ENCODE measurements at regions not wholly inside any gene's neighbourhood (a gene's known extent, or its start where the extent isn't known, plus 50 kb on each side); places are given as distances from the start of the nearest gene placed in this dataset.

GRCh38 chr2:82345910-82346309 is 2041.4 kb upstream of the LRRTM1 start:
- Histone ChIP-seq H3F3A (ENCODE audit: insufficient read depth) (no peaks in the 10 kb centered on the region), H3K9me2 (ENCODE audit: insufficient read depth) (no peaks in the 10 kb centered on the region), H3K27ac (no peak overlapping the region), H3K4me3 (no peak overlapping the region), H4K20me1 (ENCODE audit: insufficient read depth) (no peaks in the 10 kb centered on the region), H3K36me3 (ENCODE audit: low read depth) (no peaks in the 10 kb centered on the region), H2AFZ (no peak overlapping the region), H3K79me2 (ENCODE audit: insufficient read depth) (no peaks in the 10 kb centered on the region), H3K4me1 (ENCODE audit: insufficient read depth) (no peaks in the 10 kb centered on the region), H3K9ac (no peak overlapping the region), H3K9me3 (ENCODE audit: low read depth) (no peaks in the 10 kb centered on the region), H3K4me2 (ENCODE audit: unreplicated experiment) (no peak overlapping the region), H3K27me3 (replicated peaks; ENCODE audit: insufficient read depth) (no peaks in the 10 kb centered on the region)
- no peak for TF ChIP-seq EZH2phosphoT487 (IDR thresholded peaks at IDR 0.05; ENCODE audit: insufficient read depth, low read depth)
- TF ChIP-seq EZH2 (IDR thresholded peaks at IDR 0.05; ENCODE audit: insufficient read depth, poor library complexity, severe bottlenecking) = no peak
- in situ Hi-C loops (cut with MboI) = no loop called here
- DNase-seq = no peak
- 0% methylated on average over 1 of the region's 1 CpG for WGBS, 2 experiments (ENCODE audit: low coverage in 1 of 2, low lambda C conversion rate in 2 of 2, missing lambda C conversion rate in 2 of 2)

- Histone ChIP-seq H3K36me3 (ENCODE audit: low read depth) (no peaks in the 10 kb centered on the region), H3K27ac (no peak overlapping the region), H3K9me3 (ENCODE audit: low read depth) (no peaks in the 10 kb centered on the region), H3K27me3 (replicated peaks; ENCODE audit: insufficient read depth) (no peaks in the 10 kb centered on the region), H3F3A (ENCODE audit: insufficient read depth) (no peaks in the 10 kb centered on the region), H3K4me2 (ENCODE audit: unreplicated experiment) (no peak overlapping the region), H3K9me2 (ENCODE audit: insufficient read depth) (no peaks in the 10 kb centered on the region), H2AFZ (no peak overlapping the region), H3K79me2 (ENCODE audit: insufficient read depth) (no peaks in the 10 kb centered on the region), H3K9ac (no peak overlapping the region), H4K20me1 (ENCODE audit: insufficient read depth) (no peaks in the 10 kb centered on the region), H3K4me3 (no peak overlapping the region), H3K4me1 (ENCODE audit: insufficient read depth) (no peaks in the 10 kb centered on the region)
- TF ChIP-seq EZH2phosphoT487 (IDR thresholded peaks at IDR 0.05; ENCODE audit: insufficient read depth, low read depth) (no peak), EZH2 (IDR thresholded peaks at IDR 0.05; ENCODE audit: insufficient read depth, poor library complexity, severe bottlenecking) (no peak)
- in situ Hi-C loops (cut with MboI) = no loop called here
- no peak for DNase-seq
- WGBS, 2 experiments (ENCODE audit: low coverage in 1 of 2, low lambda C conversion rate in 2 of 2, missing lambda C conversion rate in 2 of 2) = 57 to 61% methylated on average over 3 of the region's 3 CpGs
These were observed 2040.1 kb upstream of the LRRTM1 start for GRCh38 chr2:82344670-82345069.

DNA sequence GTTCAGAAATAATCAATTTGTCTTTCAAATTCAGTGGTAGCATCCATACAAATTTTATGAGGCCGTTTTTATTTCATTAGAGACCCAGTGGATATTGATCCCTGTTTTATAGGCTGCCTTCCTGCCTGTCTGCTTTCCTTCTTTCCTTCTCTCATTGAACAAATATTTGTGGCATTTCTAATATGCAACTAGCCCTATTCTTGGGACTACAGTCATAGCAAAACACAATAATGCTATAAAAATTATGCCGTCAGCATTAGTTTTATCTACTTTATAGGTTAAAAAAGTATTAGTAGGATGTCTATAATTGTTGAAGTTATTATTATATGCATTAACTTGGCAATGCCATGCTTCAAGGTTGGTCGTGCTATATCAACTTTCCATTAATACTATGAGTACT is 2037.8 kb upstream of the LRRTM1 start:
- H3K9me3 ChIP-seq (ENCODE audit: low read depth) = no peaks in the 10 kb centered on the region
- no peaks in the 10 kb centered on the region for H3K79me2 ChIP-seq (ENCODE audit: insufficient read depth)
- no peak for TF ChIP-seq EZH2 (IDR thresholded peaks at IDR 0.05; ENCODE audit: insufficient read depth, poor library complexity, severe bottlenecking)
- no peak for TF ChIP-seq EZH2phosphoT487 (IDR thresholded peaks at IDR 0.05; ENCODE audit: insufficient read depth, low read depth)
- no peak overlapping the region for H2AFZ ChIP-seq
- in situ Hi-C loops (cut with MboI) = no loop called here
- no peaks in the 10 kb centered on the region for H3K27me3 ChIP-seq (replicated peaks; ENCODE audit: insufficient read depth)
- DNase-seq = no peak
- H4K20me1 ChIP-seq (ENCODE audit: insufficient read depth) = no peaks in the 10 kb centered on the region
- H3F3A ChIP-seq (ENCODE audit: insufficient read depth) = no peaks in the 10 kb centered on the region
- no peak overlapping the region for H3K4me3 ChIP-seq
- H3K4me1 ChIP-seq (ENCODE audit: insufficient read depth) = no peaks in the 10 kb centered on the region
- no peak overlapping the region for H3K9ac ChIP-seq
- no peaks in the 10 kb centered on the region for H3K9me2 ChIP-seq (ENCODE audit: insufficient read depth)
- H3K36me3 ChIP-seq (ENCODE audit: low read depth) = no peaks in the 10 kb centered on the region
- WGBS, 2 experiments (ENCODE audit: low coverage in 1 of 2, low lambda C conversion rate in 2 of 2, missing lambda C conversion rate in 2 of 2) = 16 to 17% methylated on average over 3 of the region's 3 CpGs
- H3K27ac ChIP-seq = no peak overlapping the region
- no peak overlapping the region for H3K4me2 ChIP-seq (ENCODE audit: unreplicated experiment)

GRCh38 chr2:82340578-82341053 is 2036.1 kb upstream of the LRRTM1 start:
- in situ Hi-C loops (cut with MboI) = no loop called here
- Histone ChIP-seq H3K4me2 (ENCODE audit: unreplicated experiment) (no peak overlapping the region), H4K20me1 (ENCODE audit: insufficient read depth) (no peaks in the 10 kb centered on the region), H3F3A (ENCODE audit: insufficient read depth) (no peaks in the 10 kb centered on the region), H3K9me3 (ENCODE audit: low read depth) (no peaks in the 10 kb centered on the region), H3K4me3 (no peak overlapping the region), H3K27me3 (replicated peaks; ENCODE audit: insufficient read depth) (no peaks in the 10 kb centered on the region), H3K9ac (no peak overlapping the region), H3K36me3 (ENCODE audit: low read depth) (no peaks in the 10 kb centered on the region), H2AFZ (no peak overlapping the region), H3K79me2 (ENCODE audit: insufficient read depth) (no peaks in the 10 kb centered on the region), H3K4me1 (ENCODE audit: insufficient read depth) (no peaks in the 10 kb centered on the region), H3K9me2 (ENCODE audit: insufficient read depth) (no peaks in the 10 kb centered on the region), H3K27ac (no peak overlapping the region)
- no peak for DNase-seq
- TF ChIP-seq EZH2phosphoT487 (IDR thresholded peaks at IDR 0.05; ENCODE audit: insufficient read depth, low read depth) (no peak), EZH2 (IDR thresholded peaks at IDR 0.05; ENCODE audit: insufficient read depth, poor library complexity, severe bottlenecking) (no peak)
- WGBS, 2 experiments (ENCODE audit: low coverage in 1 of 2, low lambda C conversion rate in 2 of 2, missing lambda C conversion rate in 2 of 2) = 9 to 14% methylated on average over 2 of the region's 2 CpGs

DNA sequence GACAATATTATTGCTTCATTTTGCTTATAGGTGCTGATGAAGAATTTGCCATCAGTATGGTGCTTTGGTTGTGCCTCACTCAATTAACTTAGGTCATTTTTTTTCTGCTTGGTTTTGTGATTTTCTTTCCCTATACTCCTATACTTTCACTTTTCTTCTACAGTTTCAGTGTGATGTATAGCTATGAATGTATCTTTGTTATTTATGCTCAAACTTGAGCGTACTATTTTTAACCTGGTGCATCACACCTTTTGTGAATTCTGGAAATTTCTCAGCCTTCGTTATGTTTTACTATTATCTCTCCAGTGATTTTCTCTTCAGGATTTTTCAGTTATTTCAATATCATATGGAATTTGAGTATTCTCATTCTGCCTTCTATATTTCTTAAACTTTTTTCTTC is 2035.3 kb upstream of the LRRTM1 start:
- H3K9ac ChIP-seq = no peak overlapping the region
- no peaks in the 10 kb centered on the region for H3K36me3 ChIP-seq (ENCODE audit: low read depth)
- H3K4me2 ChIP-seq (ENCODE audit: unreplicated experiment) = no peak overlapping the region
- no peak for TF ChIP-seq EZH2phosphoT487 (IDR thresholded peaks at IDR 0.05; ENCODE audit: insufficient read depth, low read depth)
- TF ChIP-seq EZH2 (IDR thresholded peaks at IDR 0.05; ENCODE audit: insufficient read depth, poor library complexity, severe bottlenecking) = no peak
- H3F3A ChIP-seq (ENCODE audit: insufficient read depth) = no peaks in the 10 kb centered on the region
- no peaks in the 10 kb centered on the region for H3K4me1 ChIP-seq (ENCODE audit: insufficient read depth)
- no peaks in the 10 kb centered on the region for H3K79me2 ChIP-seq (ENCODE audit: insufficient read depth)
- H3K9me2 ChIP-seq (ENCODE audit: insufficient read depth) = no peaks in the 10 kb centered on the region
- in situ Hi-C loops (cut with MboI) = no loop called here
- no peak overlapping the region for H2AFZ ChIP-seq
- no peaks in the 10 kb centered on the region for H3K9me3 ChIP-seq (ENCODE audit: low read depth)
- no peak overlapping the region for H3K4me3 ChIP-seq
- no peak overlapping the region for H3K27ac ChIP-seq
- no peaks in the 10 kb centered on the region for H4K20me1 ChIP-seq (ENCODE audit: insufficient read depth)
- no peaks in the 10 kb centered on the region for H3K27me3 ChIP-seq (replicated peaks; ENCODE audit: insufficient read depth)
- no peak for DNase-seq
- 27 to 31% methylated on average over 2 of the region's 2 CpGs for WGBS, 2 experiments (ENCODE audit: low coverage in 1 of 2, low lambda C conversion rate in 2 of 2, missing lambda C conversion rate in 2 of 2)

All from GM23248 (cell line).